ENCODE measurements at regions not wholly inside any gene's neighbourhood (a gene's known extent, or its start where the extent isn't known, plus 50 kb on each side); places are given as distances from the start of the nearest gene placed in this dataset.

- DNase-seq = no peak
These were observed 299.5 kb upstream of the RASGRP1 start for GRCh38 chr15:38864122-38864521.

- peak; percentile 21 to 24 for DNase-seq
These were observed 300.4 kb upstream of the RASGRP1 start for GRCh38 chr15:38864827-38865581.

- DNase-seq = no peak
These were observed 302.9 kb upstream of the RASGRP1 start for GRCh38 chr15:38867556-38867955.

- peak; percentile 12 to 26 for DNase-seq
These were observed 303.9 kb upstream of the RASGRP1 start for GRCh38 chr15:38868326-38869114.

GRCh38 chr15:38871638-38872037, 307.0 kb upstream of the RASGRP1 start:
- no peak for DNase-seq

GRCh38 chr15:38872732-38873131, 308.1 kb upstream of the RASGRP1 start:
- no peak for DNase-seq

DNA sequence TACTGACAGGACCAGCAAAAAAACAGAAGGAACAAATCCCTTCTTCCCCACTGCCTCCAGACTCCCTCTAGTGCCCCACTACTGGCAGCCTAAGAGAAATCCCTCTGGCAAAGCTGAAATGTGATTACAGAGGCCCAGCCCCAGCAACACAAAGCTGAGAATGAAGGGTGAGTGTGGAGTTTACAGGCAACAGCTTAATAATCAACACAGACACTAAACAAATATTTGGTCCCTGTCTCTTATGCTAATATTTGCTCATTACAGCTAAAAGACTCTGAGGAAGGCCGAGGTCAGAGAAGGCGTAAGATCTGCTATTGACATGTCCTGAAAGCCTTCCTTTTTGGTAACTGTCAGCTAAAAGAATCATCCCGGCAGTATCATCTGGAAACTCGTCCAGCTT, 308.5 kb upstream of the RASGRP1 start:
- DNase-seq = no peak

DNA sequence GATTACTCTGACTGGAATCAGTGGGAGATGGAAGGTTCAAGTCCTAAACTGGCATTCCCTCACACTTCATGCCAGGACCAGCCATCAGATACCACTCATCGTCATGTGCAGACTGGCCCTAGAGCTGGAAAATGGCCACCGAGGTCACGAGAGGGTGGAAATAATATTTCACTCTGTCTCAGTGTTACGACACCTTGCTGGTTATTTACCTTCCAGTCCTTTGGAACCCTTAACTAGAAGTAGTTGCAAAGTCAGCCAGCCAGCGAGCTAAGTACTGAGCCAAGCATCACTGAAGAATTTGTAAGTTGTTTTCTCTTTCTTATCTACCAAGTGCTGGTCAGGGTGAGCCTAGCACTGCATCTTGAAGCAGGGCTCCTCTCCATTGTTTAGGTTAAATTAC, 309.9 kb upstream of the RASGRP1 start:
- DNase-seq = no peak

GRCh38 chr15:38876211-38876610, 311.6 kb upstream of the RASGRP1 start:
- DNase-seq = no peak

DNA sequence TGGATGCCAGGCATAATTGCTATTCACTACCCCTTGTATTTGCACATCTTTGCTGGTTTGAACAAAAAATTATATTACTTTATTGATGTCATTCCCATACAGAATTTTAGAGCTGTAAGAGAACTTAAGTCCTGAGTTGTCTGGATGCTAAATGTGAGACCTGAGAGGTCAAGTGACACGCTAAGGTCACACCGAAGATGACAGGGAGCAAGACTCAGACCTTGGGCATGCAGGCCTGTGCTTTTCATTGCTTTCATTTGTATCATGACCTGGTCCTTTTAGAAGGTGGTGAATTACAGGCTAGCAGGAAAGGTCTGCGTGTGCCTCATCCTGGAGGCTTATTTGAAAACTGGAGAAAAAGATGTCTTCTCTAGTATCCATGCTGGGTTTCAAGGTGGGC, 312.0 kb upstream of the RASGRP1 start:
- DNase-seq = no peak

- DNase-seq = no peak
These were observed 312.9 kb upstream of the RASGRP1 start for GRCh38 chr15:38877471-38877870.

DNA sequence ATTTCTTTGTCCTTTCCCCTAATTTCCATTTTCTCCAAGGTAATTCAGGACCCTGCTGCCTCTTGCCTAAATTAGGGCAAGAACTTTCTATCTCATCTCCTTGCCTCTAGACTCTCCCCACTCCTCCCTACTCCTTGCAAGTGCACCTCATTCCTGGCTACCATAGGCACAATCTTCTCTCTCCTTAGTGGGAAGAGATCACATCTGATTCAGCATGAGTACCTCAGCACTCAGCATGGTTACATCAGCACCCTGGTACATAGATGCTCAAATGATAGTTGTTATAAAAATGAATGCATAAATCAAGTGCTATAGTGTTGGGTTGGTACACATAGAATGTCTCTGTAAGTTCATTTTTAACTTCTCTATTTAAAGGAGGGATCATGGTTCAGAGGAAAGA, 313.4 kb upstream of the RASGRP1 start:
- DNase-seq = no peak

DNA sequence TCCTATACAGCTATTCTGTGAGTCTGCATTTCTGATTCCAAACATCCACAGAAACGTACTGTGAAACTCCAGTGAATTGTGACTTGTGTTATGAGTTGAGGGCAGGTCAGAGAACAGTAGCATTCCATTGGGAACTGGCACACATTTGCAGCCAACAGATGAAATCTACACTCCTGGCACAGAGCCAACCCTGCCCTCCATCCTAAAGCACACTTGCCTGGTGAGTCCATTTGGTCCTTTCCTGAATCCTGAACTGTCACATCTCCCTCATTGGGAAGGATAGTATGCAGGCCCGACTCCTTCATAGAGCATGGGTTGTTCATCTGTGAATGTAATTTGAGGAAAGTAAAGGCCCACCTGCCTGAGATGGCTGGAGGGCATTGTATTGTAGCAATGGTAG, 314.3 kb upstream of the RASGRP1 start:
- DNase-seq = no peak

GRCh38 chr15:38879909-38880471, 315.4 kb upstream of the RASGRP1 start:
- no peak for DNase-seq

DNA sequence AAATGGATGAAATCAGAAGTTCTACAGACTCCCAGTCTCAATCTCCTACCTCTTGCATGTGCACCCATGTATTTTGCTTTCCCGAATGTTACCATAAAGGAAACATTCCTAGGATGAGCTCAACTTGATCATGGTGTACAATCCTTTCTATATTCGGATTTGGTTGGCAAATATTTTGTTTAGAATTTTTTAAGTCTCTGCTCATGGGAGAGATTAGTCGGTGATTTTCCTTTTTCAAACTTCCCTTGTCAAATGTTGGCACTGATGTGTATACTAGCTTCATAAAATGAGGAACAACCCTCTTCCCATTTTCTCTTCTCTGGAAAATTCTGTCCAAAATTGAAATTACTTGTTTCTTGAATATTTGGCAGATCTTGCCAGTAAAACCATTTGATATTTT, 317.6 kb upstream of the RASGRP1 start:
- DNase-seq = no peak

- DNase-seq = no peak
These were observed 319.4 kb upstream of the RASGRP1 start for GRCh38 chr15:38883987-38884386.

DNA sequence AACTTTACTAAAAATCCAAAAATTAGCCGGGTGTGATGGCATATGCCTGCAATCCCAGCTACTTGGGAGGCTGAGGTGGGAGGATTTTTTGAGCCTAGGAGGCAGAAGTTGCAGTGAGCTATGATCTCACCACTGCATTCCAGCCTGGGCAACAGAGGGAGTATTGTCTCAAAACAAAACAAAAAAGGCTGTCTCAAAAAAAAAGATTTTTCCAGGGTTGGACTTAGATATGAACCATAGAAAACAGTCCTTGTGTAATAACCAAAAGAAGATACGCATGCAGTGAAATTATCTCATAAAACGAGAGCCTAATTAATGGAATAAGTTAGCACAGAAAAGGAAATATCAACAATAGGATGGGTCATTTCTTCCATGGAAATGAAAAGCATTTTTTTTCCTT, 320.4 kb upstream of the RASGRP1 start:
- DNase-seq = no peak

GRCh38 chr15:38885471-38885952, 320.9 kb upstream of the RASGRP1 start:
- no peak for DNase-seq

- peak; percentile 10 to 31 for DNase-seq
These were observed 321.9 kb upstream of the RASGRP1 start for GRCh38 chr15:38886315-38887163.

DNA sequence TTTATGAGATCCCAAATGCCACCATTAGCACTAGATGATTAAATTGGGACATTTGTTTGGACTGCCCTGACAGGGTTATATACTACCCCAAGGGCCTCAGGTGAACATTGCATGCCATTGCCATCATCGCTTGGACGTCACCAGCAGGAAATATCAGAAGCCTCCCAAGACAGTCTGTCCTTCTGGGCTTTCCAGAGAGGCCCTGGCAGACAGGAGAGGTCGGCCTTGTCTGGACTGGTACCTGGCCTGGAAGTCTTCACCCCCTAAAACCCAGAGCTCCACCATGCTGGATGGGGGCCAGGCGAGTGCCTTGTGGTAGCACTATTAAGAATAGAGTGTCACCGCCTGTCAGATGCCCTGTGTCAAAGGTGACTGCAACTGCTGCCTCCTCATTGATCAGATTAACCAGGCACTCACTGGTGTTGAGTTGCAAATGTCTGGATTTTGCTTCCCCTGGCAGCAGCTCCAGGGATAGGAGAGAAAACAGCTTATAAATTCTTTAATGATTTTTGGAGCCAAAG, 324.1 kb upstream of the RASGRP1 start:
- no peak for DNase-seq

DNA sequence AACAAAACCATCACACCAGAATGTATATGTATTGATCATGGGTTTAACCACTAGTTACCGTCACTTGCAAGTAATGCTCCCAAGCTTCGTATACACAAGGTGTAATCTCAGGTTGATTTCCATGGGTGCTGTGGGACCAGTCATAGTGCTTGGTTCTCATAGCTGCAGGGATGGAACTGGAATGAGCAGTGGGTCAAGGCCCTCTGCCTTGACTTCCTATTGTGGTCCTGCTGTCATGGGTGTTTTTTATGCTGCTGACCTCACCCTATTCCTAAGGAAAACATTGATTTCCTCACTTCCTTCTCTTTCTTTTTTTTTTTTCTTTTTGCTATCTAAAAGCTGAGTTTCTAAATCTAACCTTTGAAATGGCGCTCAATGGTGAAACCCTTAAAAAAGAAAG, 325.6 kb upstream of the RASGRP1 start:
- DNase-seq = no peak

DNA sequence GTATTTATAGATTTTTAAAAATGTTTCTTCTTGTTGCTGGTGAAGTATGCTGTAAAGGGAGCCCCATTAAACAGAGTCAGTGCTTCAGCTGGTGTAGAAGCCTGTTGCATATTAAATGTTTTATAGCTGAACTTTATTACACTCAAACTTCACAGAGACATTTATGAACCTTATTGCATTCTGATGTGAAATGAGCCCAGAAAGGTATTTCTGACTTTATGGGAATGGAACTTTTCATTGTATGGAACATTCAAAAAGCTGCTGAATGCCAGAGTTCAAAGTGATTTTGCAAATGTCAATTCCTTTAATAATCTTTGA, 329.3 kb upstream of the RASGRP1 start:
- DNase-seq = no peak
